H1 (cell line): ENCODE measurements at regions not wholly inside any gene's neighbourhood (a gene's known extent, or its start where the extent isn't known, plus 50 kb on each side); places are given as distances from the start of the nearest gene placed in this dataset.

Experiments
- CHD7 ChIP-seq: fragments of 300-600 bp; sonication (generic); IDR thresholded peaks from 2 replicates; pipeline ENCODE4 v1.7.1; 2012; ENCODE audit warnings: low read length, moderate library complexity, mild to moderate bottlenecking, inconsistent platforms; ENCODE audit not compliant: insufficient replicate concordance
- CTBP2 ChIP-seq: IDR thresholded peaks from 2 replicates; pipeline ENCODE4 v1.7.0; 2011; ENCODE audit warnings: borderline replicate concordance, mild to moderate bottlenecking, moderate library complexity, mixed read lengths, low read length; ENCODE audit not compliant: insufficient read depth, insufficient read length
- EP300 ChIP-seq, 2 experiments: IDR thresholded peaks; 1 replicate in 1 of 2; 2 replicates in 1 of 2; pipeline ENCODE4 v1.6.1; 2011 to 2012; ENCODE audit warnings: low read depth in 2 of 2, low read length in 2 of 2, mild to moderate bottlenecking in 2 of 2, borderline replicate concordance in 1 of 2, inconsistent platforms in 1 of 2, moderate library complexity in 1 of 2
- SP2 ChIP-seq: IDR thresholded peaks from 2 replicates; pipeline ENCODE4 v1.6.1; 2012; ENCODE audit warnings: mild to moderate bottlenecking, low read length, inconsistent platforms
- TF ChIP-seq, protein P1 (sequence below), 3 experiments: IDR thresholded peaks; 1 replicate in 2 of 3; 2 replicates in 1 of 3; pipeline versions ENCODE4 v1.5.1 to v1.6.1; 2011; ENCODE audit warnings: low read length in 3 of 3, mild to moderate bottlenecking in 3 of 3, inconsistent platforms in 2 of 3, low read depth in 1 of 3, moderate library complexity in 1 of 3; ENCODE audit not compliant: insufficient read depth in 1 of 3; ENCODE audit errors: control extremely low read depth in 1 of 3

- no peak for TF ChIP-seq CTBP2
- TF ChIP-seq CHD7: no peak
- TF ChIP-seq EP300 (IDR thresholded peaks at IDR 0.05; ENCODE audit: borderline replicate concordance in 1 of 2, low read depth in 2 of 2, low read length in 2 of 2): no peak
- TF ChIP-seq, protein P1, sequence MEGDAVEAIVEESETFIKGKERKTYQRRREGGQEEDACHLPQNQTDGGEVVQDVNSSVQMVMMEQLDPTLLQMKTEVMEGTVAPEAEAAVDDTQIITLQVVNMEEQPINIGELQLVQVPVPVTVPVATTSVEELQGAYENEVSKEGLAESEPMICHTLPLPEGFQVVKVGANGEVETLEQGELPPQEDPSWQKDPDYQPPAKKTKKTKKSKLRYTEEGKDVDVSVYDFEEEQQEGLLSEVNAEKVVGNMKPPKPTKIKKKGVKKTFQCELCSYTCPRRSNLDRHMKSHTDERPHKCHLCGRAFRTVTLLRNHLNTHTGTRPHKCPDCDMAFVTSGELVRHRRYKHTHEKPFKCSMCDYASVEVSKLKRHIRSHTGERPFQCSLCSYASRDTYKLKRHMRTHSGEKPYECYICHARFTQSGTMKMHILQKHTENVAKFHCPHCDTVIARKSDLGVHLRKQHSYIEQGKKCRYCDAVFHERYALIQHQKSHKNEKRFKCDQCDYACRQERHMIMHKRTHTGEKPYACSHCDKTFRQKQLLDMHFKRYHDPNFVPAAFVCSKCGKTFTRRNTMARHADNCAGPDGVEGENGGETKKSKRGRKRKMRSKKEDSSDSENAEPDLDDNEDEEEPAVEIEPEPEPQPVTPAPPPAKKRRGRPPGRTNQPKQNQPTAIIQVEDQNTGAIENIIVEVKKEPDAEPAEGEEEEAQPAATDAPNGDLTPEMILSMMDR (IDR thresholded peaks at IDR 0.05; ENCODE audit: control extremely low read depth in 1 of 3, insufficient read depth in 1 of 3, low read depth in 1 of 3, low read length in 3 of 3): no peak
- no peak for TF ChIP-seq SP2
Measured at GRCh38 chr3:31140470-31140869, 246.0 kb upstream of the GADL1 start.
